HG03095 (cell line): ENCODE measurements at regions not wholly inside any gene's neighbourhood (a gene's known extent, or its start where the extent isn't known, plus 50 kb on each side); places are given as distances from the start of the nearest gene placed in this dataset.

ENCODE experiments used
- ATAC-seq: cut with Tn5 transposase; IDR thresholded peaks from one replicate; pipeline ENCODE4 v1.9.1; 2021; ENCODE audit warnings: moderate library complexity; ENCODE audit not compliant: unreplicated experiment

DNA sequence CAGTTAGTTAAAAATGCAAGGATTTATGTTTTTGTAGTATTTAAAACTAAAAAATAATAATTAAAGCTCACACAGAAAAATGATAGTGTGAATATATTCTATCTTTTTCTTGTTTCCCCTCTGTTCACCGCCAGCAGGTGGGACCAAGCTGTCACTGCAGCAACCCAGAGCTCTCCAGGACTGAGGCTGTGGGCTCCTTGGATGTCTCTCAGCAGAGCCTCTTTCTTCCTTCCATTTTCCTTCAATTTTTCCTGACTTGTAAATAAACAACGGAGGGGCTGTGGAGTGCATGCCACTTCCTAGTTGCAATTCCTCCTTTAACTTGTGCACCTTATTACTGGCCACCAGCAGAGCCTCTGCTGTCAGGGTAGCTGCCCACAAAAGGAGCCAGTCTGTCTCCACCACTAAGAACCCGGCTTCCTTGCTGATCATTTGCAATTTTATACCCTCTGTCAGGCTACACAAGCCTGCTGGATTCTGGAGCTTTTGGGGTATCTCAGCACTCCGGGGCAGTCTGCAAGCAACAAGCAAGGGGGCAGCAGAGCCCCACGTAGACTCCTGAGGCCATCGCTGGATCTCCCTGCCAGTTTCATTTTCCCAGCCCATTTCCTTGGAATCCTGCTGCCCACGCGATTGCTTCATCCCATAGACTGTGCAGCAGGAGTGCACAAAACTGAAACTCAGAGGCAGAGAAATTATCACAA is 1467.4 kb downstream of the C4orf33 start:
- ATAC-seq = no peak

DNA sequence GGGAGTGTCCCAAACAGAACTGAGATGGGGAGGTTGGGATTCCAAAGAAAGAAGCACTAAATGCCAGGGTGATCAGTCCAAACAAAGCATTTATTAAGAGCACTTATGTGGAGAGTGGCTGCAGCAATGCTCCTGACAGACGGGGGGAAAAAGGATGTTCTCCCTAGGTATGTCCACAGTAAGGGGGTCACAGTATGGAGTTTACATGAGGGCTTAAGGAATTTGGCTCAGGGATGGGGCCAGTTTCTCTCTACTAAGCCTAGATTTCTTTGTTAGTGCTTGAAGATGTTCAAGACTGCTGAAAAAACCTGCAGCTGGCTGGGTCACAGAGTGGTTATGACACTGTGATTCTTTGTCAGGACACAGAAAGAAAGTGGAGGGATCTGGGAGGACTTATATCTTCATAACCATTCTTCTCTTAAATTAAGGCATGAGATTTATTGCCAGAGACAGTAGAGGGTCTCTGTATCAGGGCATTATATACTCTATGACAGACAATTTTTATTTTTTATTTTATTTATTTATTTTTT is 1468.0 kb downstream of the C4orf33 start:
- ATAC-seq = no peak

GRCh38 chr4:130568746-130569145 is 1472.8 kb downstream of the C4orf33 start:
- no peak for ATAC-seq

DNA sequence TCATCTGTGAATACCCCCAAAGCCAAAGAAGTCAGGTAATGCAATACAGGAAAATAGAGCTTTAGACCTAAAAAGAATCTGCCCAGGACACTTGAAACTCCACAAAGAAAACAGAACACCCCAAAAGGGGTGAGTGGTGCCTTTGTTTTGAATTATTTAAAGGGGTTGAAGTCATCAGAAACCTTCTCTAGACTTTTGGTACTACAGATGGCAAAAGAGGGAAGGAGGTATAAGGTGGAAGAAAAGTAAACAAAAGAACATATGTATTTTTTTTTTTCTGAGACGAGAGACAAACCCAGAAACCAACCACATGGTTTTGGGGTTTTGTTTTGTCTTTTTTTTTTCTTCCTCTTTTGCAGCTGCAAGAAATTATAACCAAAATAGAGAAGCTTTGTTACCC is 1477.8 kb downstream of the C4orf33 start:
- no peak for ATAC-seq

DNA sequence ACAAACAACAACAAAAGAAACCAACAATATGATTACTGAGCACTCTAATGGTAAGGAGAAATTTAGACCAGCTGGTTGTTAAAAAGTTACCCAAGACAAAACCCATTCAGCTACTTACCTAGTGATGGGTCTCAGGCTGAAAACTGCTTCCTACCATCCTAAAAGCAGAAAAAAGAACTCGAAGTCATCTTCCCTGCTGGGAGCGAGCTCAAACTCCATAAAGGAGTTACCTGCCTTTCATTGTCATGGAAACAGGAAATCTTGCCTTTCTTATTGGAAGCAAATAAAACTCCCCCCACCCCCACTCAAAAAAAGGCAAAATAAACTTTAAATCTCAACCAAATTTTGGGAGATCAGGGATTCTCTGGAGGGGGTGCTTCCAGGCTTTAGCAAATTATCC is 1478.3 kb downstream of the C4orf33 start:
- no peak for ATAC-seq

- ATAC-seq = no peak
Observed at GRCh38 chr4:130576218-130576617, 1480.3 kb downstream of the C4orf33 start.

DNA sequence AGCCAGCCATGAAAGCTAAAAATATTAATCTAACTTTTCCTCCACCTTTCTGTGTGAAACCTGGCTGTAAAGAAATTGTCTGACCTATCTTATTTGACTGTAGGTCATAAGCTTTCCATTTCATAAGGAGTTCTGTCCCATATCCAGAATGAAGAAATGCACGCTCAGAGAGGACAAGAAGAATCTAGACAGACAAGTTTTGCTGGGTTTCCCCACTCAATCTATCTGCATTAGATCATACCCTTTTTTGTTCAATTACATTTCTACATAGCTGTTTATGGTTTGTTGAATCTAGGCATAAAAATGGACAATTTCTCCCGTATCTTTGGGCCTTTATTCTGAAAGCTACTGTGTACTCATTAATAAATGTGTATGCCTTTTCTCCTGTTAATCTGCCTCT is 1495.1 kb downstream of the C4orf33 start:
- no peak for ATAC-seq

DNA sequence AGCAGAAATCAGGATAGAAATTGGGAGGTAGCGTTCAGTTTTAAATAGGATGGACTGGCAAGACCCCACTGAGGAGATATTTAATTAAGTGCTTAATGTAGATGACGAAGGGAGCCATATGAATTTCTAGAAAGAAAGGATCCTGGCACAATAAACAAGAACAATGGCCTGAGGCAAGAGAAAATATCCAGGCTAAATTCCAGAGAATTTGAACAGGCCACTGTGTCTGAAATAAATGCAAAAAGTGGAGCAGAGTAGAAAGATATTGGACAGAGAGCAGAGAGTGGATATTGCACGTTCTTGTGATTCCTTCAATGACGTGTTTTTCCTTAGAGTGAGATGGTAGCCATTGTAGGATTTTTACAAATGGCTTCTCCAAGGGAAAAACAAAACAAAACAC is 1504.8 kb downstream of the C4orf33 start:
- ATAC-seq = no peak

- no peak for ATAC-seq
Observed at GRCh38 chr4:130603043-130603442, 1507.1 kb downstream of the C4orf33 start.

GRCh38 chr4:130608121-130608520 is 1512.2 kb downstream of the C4orf33 start:
- ATAC-seq = no peak

DNA sequence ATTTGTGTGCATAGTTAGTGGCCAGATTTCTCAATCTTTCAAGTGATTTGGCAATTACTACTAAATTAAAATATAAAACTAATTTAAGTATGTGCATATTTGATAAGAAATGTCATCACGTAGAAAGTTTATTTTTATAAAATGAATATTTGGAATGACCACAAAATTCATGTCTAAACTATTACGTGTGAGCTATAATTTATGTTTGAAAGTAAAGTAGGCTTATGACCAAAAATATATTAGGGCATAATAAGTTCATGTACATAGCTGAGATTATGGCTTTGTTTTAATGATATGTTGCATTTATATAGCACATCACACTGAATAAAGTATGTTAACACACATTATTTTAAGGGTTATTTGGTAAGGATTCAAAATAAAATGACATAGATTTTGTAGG is 1532.6 kb downstream of the C4orf33 start:
- no peak for ATAC-seq

DNA sequence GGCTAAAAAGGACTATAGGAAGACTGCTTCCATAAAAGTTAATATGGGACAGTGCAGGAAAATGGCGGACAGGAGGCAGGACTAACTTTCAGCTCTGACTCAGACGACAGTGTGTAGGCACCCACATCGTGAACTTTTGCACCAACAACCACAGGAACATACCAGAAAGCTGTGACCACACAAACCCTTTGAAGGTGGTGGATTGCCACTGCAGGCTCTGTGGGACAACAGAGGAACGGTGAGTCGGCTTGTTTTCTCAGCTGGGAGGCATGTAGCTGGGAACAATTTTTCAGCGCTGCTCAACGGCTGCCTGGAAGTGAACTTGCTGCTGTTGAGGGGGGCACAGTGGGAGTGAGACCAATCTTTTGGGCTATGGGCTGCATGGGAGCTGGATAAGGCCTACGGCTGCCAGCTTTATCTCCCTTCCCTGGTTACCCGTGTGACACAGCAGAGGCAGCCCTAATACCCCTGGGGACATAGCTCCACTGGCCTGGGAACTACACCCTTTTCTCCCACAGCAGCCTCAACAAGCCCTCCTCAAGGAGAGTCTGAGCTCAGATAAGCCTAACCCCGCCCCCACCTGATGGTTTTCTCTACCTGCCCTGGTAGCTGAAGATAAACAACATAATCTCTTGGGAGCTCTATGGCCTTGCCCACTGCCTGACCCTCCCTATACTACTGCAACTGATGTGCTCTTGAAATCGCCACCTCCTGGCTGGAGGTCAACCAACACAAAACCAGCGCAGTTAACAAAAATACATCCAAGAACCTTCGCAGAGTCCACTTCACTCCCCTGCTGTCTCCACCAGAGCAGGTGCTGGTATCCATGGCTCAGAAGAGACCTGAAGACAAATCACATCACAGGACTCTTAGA is 1537.0 kb downstream of the C4orf33 start:
- ATAC-seq = no peak

GRCh38 chr4:130636486-130636885 is 1540.5 kb downstream of the C4orf33 start:
- ATAC-seq = no peak

GRCh38 chr4:130640592-130640991 is 1544.6 kb downstream of the C4orf33 start:
- no peak for ATAC-seq

- ATAC-seq = no peak
Observed at GRCh38 chr4:130646886-130647285, 1550.9 kb downstream of the C4orf33 start.

DNA sequence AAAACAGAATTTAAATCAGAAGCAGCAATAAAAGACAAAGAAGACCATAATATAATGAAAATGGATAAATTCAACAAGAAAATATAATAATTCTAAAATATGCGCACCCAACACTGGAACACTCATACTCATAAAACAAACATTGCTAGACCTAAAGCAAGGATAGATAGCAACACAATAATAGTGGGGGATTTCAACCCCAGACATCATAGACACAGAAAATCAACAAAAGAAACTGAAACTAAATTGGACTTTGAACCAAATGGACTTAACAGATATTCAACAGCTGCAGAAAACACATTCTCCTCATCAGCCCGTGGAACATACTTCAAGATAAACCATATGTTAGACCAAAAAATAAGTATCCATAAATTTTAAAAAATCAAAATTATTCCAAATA is 1552.6 kb downstream of the C4orf33 start:
- ATAC-seq = no peak

GRCh38 chr4:130653842-130654241 is 1557.9 kb downstream of the C4orf33 start:
- no peak for ATAC-seq

- no peak for ATAC-seq
Observed at GRCh38 chr4:130659320-130659719, 1563.4 kb downstream of the C4orf33 start.

DNA sequence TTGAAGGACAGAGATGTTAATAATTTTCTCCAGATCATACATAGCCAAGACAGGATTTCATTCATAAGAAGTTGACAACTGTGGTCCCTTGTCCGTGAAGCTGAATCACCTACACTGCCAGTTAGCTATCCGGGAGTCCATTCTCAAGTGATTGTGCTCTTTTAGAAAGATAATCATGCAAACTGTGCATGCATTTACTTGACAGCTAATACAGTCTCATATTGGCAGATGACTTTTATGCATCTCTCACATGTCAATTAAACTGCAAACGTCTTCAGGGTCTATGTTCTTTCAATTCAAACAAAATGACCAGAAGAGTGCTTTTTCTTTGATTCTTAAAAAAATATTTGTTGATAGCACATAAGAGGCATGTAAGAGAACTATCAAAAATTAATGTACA is 1572.9 kb downstream of the C4orf33 start:
- no peak for ATAC-seq

DNA sequence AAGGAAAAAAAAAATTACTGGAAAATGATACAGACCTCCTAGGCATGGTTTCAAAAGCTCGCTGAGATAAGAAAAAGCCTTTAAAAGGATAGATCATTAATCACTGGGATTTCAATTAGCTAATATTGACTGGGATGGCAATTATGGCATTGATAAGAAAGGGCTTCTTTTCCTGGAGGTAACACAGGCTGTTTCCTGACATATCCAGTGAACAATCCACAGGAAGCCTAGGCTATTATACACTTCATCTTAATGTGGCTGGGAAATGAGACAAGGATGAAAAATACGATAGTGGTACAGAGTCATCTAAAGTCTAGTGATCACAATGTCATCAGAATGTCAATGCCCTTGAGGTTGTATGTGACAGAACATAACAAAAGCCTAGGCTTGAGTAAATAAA is 1579.3 kb downstream of the C4orf33 start:
- no peak for ATAC-seq

DNA sequence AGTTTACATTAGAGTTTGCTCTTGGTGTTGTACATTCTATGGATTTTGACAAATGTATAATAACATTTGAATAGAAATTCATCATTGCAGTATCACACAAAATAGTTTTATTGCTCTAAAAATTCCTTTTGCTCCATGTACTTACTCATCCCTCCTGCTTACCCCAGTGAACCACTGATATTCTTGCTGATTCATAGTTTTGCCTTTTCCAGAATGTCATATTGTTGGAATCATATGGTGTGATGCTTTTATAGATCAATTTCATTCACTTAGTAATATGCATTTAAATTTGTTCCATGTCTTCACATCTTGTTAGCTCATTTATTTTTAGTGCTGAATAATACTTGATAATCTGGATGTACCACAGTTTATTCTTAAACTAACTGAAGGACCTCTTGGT is 1593.2 kb downstream of the C4orf33 start:
- no peak for ATAC-seq

- no peak for ATAC-seq
Observed at GRCh38 chr4:130698251-130698650, 1602.3 kb downstream of the C4orf33 start.
